ENCODE measurements at regions not wholly inside any gene's neighbourhood (a gene's known extent, or its start where the extent isn't known, plus 50 kb on each side); places are given as distances from the start of the nearest gene placed in this dataset.

- TF ChIP-seq KLF8 (tag by site-specific recombination; IDR thresholded peaks at IDR 0.05) (no peak), GLI2 (tag by site-specific recombination; IDR thresholded peaks at IDR 0.05; ENCODE audit: borderline replicate concordance, low read depth) (no peak)
Observed at GRCh38 chr2:116132833-116133232, 1681.7 kb upstream of the DDX18 start (continued).

GRCh38 chr2:116133381-116133942 is 1681.0 kb upstream of the DDX18 start:
- Histone ChIP-seq H3K36me3 (ENCODE audit: control insufficient read depth in 2 of 2, insufficient read depth in 1 of 2, low read length in 2 of 2) (no peaks in the 10 kb centered on the region), H3K27ac (ENCODE audit: extremely low read depth, low read depth, low read length) (no peak overlapping the region), H3K4me1 (ENCODE audit: control insufficient read depth, insufficient read depth, low read length) (no peaks in the 10 kb centered on the region), H3K4me3 (ENCODE audit: low read depth, low read length) (no peak overlapping the region), H3K9me3 (ENCODE audit: control insufficient read depth, insufficient read depth, low read depth, low read length) (no peaks in the 10 kb centered on the region)
- ChIA-PET POLR2A (no interaction called here), CTCF (no interaction called here)
- no peak for TF ChIP-seq ZNF701 (tag by site-specific recombination; IDR thresholded peaks at IDR 0.05)
- no peak for TF ChIP-seq PATZ1 (tag by site-specific recombination; IDR thresholded peaks at IDR 0.05)
- TF ChIP-seq ZBTB49 (tag by site-specific recombination; IDR thresholded peaks at IDR 0.05; ENCODE audit: low read depth), result no peak
- TF ChIP-seq ZNF692 (tag by site-specific recombination; IDR thresholded peaks at IDR 0.05), result no peak
- TF ChIP-seq ZNF785 (tag by site-specific recombination; IDR thresholded peaks at IDR 0.05), result no peak
- no peak for TF ChIP-seq ZSCAN18 (tag by site-specific recombination; IDR thresholded peaks at IDR 0.05)
- no peak for TF ChIP-seq ZNF311 (tag by site-specific recombination; IDR thresholded peaks at IDR 0.05; ENCODE audit: borderline replicate concordance)
- no peak for TF ChIP-seq ZSCAN4 (tag by site-specific recombination; IDR thresholded peaks at IDR 0.05)

- ChIA-PET CTCF (no interaction called here), POLR2A (no interaction called here)
- Histone ChIP-seq H3K36me3 (ENCODE audit: control insufficient read depth in 2 of 2, insufficient read depth in 1 of 2, low read length in 2 of 2) (no peaks in the 10 kb centered on the region), H3K4me3 (ENCODE audit: low read depth, low read length) (no peak overlapping the region), H3K27ac (ENCODE audit: extremely low read depth, low read depth, low read length) (no peak overlapping the region), H3K9me3 (ENCODE audit: control insufficient read depth, insufficient read depth, low read depth, low read length) (no peaks in the 10 kb centered on the region), H3K4me1 (ENCODE audit: control insufficient read depth, insufficient read depth, low read length) (no peaks in the 10 kb centered on the region)
- TF ChIP-seq ZNF549 (tag by site-specific recombination; IDR thresholded peaks at IDR 0.05), result no peak
- TF ChIP-seq IKZF3 (tag by site-specific recombination; IDR thresholded peaks at IDR 0.05), result no peak
- TF ChIP-seq ZNF169 (tag by site-specific recombination; IDR thresholded peaks at IDR 0.05), result no peak
- TF ChIP-seq ZXDB (tag by site-specific recombination; IDR thresholded peaks at IDR 0.05), result no peak
- TF ChIP-seq ZNF311 (tag by site-specific recombination; IDR thresholded peaks at IDR 0.05; ENCODE audit: borderline replicate concordance), result no peak
- TF ChIP-seq ZFP69B (tag by site-specific recombination; IDR thresholded peaks at IDR 0.05), result no peak
- TF ChIP-seq HOXC10 (CRISPR knock-in tag; IDR thresholded peaks at IDR 0.05), result no peak
Observed at GRCh38 chr2:116141891-116142474, 1672.5 kb upstream of the DDX18 start.

Measured in HEK293 (cell line).